Calu3 (cell line): ENCODE measurements at regions not wholly inside any gene's neighbourhood (a gene's known extent, or its start where the extent isn't known, plus 50 kb on each side); places are given as distances from the start of the nearest gene placed in this dataset.

Experiments used
- BruUV-seq: library from RNA; stranded (reverse); fragments of 400-500 nt; replicated peaks from 2 replicates; lab custom pipeline; 2021; lab: Mats Ljungman, UMichigan
- CTCF ChIA-PET: fragments of 300-600 bp; sonication (Branson Sonifier 250); formaldehyde crosslinking; loops from one replicate; lab custom pipeline; 2022; ENCODE audit warnings: antibody characterized with exemption; lab: Charles Lee
- DNase-seq: peaks from one replicate; pipeline ENCODE4 v3.0.0; 2022
- H3K27ac Mint-ChIP-seq: one replicate; pipeline ENCODE4 v1.8.0; 2022; ENCODE audit warnings: mixed read lengths; ENCODE audit not compliant: unreplicated experiment
- H3K27me3 Mint-ChIP-seq: one replicate; pipeline ENCODE4 v1.8.0; 2022; ENCODE audit warnings: mixed read lengths; ENCODE audit not compliant: unreplicated experiment
- H3K36me3 Mint-ChIP-seq: one replicate; pipeline ENCODE4 v1.8.0; 2022; ENCODE audit warnings: mild to moderate bottlenecking, moderate library complexity, mixed read lengths; ENCODE audit not compliant: insufficient read depth, unreplicated experiment
- H3K4me1 Mint-ChIP-seq: one replicate; pipeline ENCODE4 v1.8.0; 2022; ENCODE audit warnings: mild to moderate bottlenecking, low read depth, mixed read lengths; ENCODE audit not compliant: unreplicated experiment
- H3K4me3 Mint-ChIP-seq: one replicate; pipeline ENCODE4 v1.8.0; 2022; ENCODE audit warnings: mild to moderate bottlenecking, low read depth, moderate library complexity, mixed read lengths; ENCODE audit not compliant: unreplicated experiment
- H3K9me3 Mint-ChIP-seq: one replicate; pipeline ENCODE4 v1.8.0; 2022; ENCODE audit warnings: low read depth, mixed read lengths; ENCODE audit not compliant: unreplicated experiment
- intact Hi-C: fragments of 100-400 bp; cut with micrococcal nuclease; formaldehyde crosslinking; loops from one replicate; pipeline ENCODE4 v1.10.0; 2022; ENCODE audit not compliant: unreplicated experiment
- TF ChIP-seq, protein P1 (sequence below): fragments of 200-600 bp; IDR thresholded peaks from one replicate; pipeline ENCODE4 v1.8.0; 2022; ENCODE audit warnings: antibody characterized with exemption; ENCODE audit not compliant: unreplicated experiment

DNA sequence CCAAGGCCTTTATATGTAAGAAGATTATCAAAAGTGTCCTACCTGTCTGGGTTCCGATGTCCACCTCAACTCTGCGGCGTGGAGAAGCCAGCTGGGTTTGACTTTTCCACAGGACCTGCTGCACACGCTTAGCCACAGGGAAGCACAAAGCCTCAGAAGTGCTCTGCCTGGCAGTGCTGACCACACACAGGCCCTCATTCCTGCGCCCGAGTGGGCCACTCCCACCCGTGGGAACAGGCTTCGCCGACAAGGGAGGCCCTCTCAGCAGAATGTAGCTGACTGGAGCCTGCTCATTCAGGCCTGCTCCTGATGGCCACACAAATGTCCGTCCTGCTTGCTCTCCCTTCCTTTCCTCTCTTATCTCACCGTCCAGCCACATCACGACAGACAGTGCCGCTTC lies 221.4 kb upstream of the LRRN1 start:
- BruUV-seq: no TSS peak
- no peaks in the 10 kb centered on the region for H3K9me3 Mint-ChIP-seq

DNA sequence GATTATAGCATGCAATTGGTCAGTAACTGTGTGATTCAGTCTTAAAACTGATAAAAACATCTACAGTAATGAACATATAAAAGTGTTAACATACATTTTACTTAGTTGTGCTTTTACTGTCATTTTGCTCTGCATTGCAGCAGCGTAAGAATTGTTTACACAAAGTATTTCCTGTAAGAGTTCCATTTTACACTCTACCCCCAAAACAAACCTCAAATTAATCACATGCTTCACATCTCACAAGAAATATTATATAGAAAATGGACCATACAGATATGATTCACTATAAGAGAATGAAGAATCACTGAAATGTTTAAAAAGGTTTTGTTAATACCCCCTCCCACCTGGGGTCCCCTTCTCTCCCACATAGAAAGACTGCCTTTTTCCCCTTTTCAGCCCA lies 225.9 kb upstream of the LRRN1 start:
- no TSS peak for BruUV-seq
- Mint-ChIP-seq H3K4me1 (no peaks in the 10 kb centered on the region), H3K27me3 (no peaks in the 10 kb centered on the region), H3K4me3 (no peak overlapping the region), H3K27ac (no peak overlapping the region), H3K9me3 (no peaks in the 10 kb centered on the region), H3K36me3 (no peaks in the 10 kb centered on the region)
- intact Hi-C loops: no loop called here
- DNase-seq: no peak
- CTCF ChIA-PET: no interaction called here
- TF ChIP-seq, protein P1, sequence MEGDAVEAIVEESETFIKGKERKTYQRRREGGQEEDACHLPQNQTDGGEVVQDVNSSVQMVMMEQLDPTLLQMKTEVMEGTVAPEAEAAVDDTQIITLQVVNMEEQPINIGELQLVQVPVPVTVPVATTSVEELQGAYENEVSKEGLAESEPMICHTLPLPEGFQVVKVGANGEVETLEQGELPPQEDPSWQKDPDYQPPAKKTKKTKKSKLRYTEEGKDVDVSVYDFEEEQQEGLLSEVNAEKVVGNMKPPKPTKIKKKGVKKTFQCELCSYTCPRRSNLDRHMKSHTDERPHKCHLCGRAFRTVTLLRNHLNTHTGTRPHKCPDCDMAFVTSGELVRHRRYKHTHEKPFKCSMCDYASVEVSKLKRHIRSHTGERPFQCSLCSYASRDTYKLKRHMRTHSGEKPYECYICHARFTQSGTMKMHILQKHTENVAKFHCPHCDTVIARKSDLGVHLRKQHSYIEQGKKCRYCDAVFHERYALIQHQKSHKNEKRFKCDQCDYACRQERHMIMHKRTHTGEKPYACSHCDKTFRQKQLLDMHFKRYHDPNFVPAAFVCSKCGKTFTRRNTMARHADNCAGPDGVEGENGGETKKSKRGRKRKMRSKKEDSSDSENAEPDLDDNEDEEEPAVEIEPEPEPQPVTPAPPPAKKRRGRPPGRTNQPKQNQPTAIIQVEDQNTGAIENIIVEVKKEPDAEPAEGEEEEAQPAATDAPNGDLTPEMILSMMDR: no peak

More for the DNA sequence above, 221.4 kb upstream of the LRRN1 start:
- DNase-seq: no peak
- Mint-ChIP-seq H3K4me3 (no peak overlapping the region), H3K27ac (no peak overlapping the region), H3K27me3 (no peaks in the 10 kb centered on the region), H3K36me3 (no peaks in the 10 kb centered on the region), H3K4me1 (no peaks in the 10 kb centered on the region)
- intact Hi-C loops: no loop called here
- TF ChIP-seq, protein P1: no peak
- CTCF ChIA-PET: no interaction called here

GRCh38 chr3:3560591-3561311 lies 238.5 kb upstream of the LRRN1 start:
- Mint-ChIP-seq H3K4me1 (no peaks in the 10 kb centered on the region), H3K27ac (no peak overlapping the region), H3K4me3 (no peak overlapping the region), H3K27me3 (no peaks in the 10 kb centered on the region), H3K36me3 (no peaks in the 10 kb centered on the region), H3K9me3 (no peaks in the 10 kb centered on the region)
- TF ChIP-seq, protein P1: no peak
- BruUV-seq: no TSS peak
- intact Hi-C loops: no loop called here
- CTCF ChIA-PET: no interaction called here
- no peak for DNase-seq

- DNase-seq: no peak
- Mint-ChIP-seq H3K9me3 (no peaks in the 10 kb centered on the region), H3K27me3 (no peaks in the 10 kb centered on the region), H3K4me1 (no peaks in the 10 kb centered on the region), H3K27ac (no peak overlapping the region), H3K4me3 (no peak overlapping the region), H3K36me3 (no peaks in the 10 kb centered on the region)
- TF ChIP-seq, protein P1: no peak
- CTCF ChIA-PET: no interaction called here
- BruUV-seq: no TSS peak
- intact Hi-C loops: no loop called here
Measured at GRCh38 chr3:3559786-3560185, 239.4 kb upstream of the LRRN1 start.
